NB4 (cell line): ENCODE measurements at regions not wholly inside any gene's neighbourhood (a gene's known extent, or its start where the extent isn't known, plus 50 kb on each side); places are given as distances from the start of the nearest gene placed in this dataset.

Experiments
- POLR2A ChIP-seq: IDR thresholded peaks from 2 replicates; pipeline ENCODE4 v1.6.1; 2011; ENCODE audit warnings: mild to moderate bottlenecking; ENCODE audit not compliant: insufficient read length; ENCODE audit errors: extremely low read depth
- TF ChIP-seq, protein P1 (sequence below): IDR thresholded peaks from one replicate; pipeline ENCODE4 v1.5.1; 2012; ENCODE audit warnings: low read depth, low read length

GRCh38 chr1:90778486-90778885 lies 61.4 kb upstream of the BARHL2 start:
- no peak for TF ChIP-seq POLR2A
- TF ChIP-seq, protein P1, sequence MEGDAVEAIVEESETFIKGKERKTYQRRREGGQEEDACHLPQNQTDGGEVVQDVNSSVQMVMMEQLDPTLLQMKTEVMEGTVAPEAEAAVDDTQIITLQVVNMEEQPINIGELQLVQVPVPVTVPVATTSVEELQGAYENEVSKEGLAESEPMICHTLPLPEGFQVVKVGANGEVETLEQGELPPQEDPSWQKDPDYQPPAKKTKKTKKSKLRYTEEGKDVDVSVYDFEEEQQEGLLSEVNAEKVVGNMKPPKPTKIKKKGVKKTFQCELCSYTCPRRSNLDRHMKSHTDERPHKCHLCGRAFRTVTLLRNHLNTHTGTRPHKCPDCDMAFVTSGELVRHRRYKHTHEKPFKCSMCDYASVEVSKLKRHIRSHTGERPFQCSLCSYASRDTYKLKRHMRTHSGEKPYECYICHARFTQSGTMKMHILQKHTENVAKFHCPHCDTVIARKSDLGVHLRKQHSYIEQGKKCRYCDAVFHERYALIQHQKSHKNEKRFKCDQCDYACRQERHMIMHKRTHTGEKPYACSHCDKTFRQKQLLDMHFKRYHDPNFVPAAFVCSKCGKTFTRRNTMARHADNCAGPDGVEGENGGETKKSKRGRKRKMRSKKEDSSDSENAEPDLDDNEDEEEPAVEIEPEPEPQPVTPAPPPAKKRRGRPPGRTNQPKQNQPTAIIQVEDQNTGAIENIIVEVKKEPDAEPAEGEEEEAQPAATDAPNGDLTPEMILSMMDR = no peak
